NCI-H2107 (cell line): ENCODE measurements at regions not wholly inside any gene's neighbourhood (a gene's known extent, or its start where the extent isn't known, plus 50 kb on each side); places are given as distances from the start of the nearest gene placed in this dataset.
A peak's percentile ranks its signal among the peaks of the same experiment; 100 is the strongest.
"Not testable (repeated sequence)": the region's sequence is repeated elsewhere in the genome, so short reads cannot be mapped to it uniquely, and the experiment has no call there.

ENCODE experiments used
- DNase-seq: peaks from one replicate; lab custom pipeline; 2025; lab: John Stamatoyannopoulos, UW

- no peak for DNase-seq
Measured at GRCh38 chr11:15660496-15660895, 545.8 kb downstream of the INSC start.

- DNase-seq, result no peak
Measured at GRCh38 chr11:15662285-15662684, 547.6 kb downstream of the INSC start.

GRCh38 chr11:15663777-15664218 lies 549.1 kb downstream of the INSC start:
- peak; percentile 34 for DNase-seq

- DNase-seq, result no peak
Measured at GRCh38 chr11:15665368-15665871, 550.7 kb downstream of the INSC start.

- no peak for DNase-seq
Measured at GRCh38 chr11:15667127-15667725, 552.5 kb downstream of the INSC start.

- no peak for DNase-seq
Measured at GRCh38 chr11:15668718-15669117, 554.0 kb downstream of the INSC start.

DNA sequence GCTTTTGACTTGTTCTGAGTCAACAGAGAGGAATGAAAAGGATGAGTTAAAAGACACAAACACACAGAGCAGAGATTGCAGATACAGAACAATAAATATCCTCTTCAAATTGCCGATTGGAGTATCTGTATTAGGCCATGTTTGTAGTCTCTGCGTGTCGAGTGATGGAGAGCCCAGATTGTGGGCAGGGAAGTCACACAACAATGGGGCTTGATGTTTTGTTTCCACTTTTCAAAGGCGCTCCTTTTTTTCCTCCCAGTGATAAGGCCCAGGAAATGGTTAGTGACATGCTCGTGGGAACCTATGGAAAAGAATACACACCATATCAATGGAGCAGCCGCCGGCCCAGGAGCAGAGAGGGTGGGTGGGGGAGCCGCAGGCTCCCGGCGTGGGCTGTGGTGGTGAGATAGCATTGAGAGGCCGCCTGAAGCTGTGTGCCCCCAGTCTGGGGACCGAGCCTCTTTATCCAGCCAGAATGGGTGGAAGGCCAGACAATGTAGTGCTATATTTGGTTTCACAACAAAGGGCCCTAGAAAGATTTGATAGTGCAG lies 555.9 kb downstream of the INSC start:
- no peak for DNase-seq

GRCh38 chr11:15671216-15671615 lies 556.5 kb downstream of the INSC start:
- no peak for DNase-seq

- DNase-seq, result no peak
Measured at GRCh38 chr11:15672825-15673224, 558.1 kb downstream of the INSC start.

DNA sequence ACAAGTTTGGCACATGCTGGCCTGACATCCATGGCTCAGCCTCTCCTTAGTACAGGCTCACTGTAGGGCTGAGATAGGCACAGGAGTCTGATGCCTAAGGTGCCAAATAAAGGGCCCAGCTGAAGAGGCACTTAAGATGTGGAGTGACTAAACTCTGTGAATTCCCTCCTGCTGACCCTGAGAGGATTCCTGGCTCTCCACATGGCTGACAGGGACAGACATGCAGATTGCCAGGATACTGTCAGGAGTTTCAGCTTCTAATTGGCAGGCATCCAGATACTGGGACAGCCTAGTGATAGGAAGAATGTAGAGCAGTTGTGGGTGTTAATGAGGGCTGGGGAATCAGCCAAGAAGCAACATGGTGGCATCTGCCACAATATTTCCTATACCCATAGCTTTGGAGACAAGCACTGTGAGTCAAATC lies 558.7 kb downstream of the INSC start:
- no peak for DNase-seq

DNA sequence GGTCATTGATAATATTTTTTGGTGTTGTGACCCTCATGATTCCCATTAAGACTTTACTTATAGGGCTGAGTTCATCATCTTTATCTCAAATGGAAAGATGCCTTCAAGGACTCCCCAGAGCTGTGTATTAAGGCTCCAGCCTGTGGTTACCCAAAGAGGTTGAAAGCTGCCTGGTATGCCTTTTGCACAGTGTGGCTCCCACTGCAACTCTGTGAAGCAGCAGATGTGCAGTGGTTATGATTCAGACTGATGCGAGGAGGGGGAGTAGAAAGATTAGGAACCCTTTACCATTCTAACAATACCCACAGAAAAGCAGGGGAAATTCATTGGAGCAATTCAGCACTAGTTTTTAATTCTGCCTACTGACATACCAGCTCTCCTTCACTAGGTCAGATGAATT lies 560.0 kb downstream of the INSC start:
- DNase-seq, result no peak

DNA sequence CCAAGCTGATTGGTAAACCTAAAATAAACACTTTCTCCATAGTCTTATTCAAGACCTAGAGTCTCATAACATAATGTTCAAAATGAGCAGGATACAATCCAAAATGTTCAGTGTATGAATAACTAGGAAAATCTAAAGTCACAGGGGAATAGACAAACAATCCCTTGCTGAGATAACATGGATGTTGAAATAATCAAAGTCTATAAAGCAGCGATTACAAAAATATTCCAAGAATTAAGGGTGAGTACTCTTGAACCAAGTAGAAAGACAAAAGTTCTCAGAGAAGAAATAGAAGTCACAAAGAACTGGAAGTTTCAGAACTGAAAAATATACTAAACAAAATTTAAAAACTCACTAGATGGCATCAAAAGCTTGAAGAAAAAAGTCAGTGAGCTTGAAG lies 561.0 kb downstream of the INSC start:
- DNase-seq, result no peak

GRCh38 chr11:15677181-15677580 lies 562.5 kb downstream of the INSC start:
- DNase-seq, result no peak

DNA sequence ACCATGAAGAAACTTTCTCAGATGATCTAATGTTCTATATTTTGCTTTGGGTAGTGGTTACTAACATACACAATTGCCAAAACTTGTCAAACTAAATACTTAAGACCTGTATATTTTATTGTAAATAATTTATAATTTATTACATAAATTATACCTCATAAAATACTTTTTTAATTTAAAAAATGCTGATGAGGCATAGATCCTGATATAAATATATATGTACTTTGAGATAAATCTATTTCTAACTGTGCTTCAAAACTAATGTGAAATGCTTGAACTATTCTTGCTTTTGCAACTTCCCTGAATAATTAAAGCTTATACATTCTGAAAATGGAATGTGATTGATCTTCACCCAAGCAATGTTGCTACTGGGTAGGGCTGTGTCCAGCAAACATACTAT lies 568.8 kb downstream of the INSC start:
- DNase-seq, result no peak

DNA sequence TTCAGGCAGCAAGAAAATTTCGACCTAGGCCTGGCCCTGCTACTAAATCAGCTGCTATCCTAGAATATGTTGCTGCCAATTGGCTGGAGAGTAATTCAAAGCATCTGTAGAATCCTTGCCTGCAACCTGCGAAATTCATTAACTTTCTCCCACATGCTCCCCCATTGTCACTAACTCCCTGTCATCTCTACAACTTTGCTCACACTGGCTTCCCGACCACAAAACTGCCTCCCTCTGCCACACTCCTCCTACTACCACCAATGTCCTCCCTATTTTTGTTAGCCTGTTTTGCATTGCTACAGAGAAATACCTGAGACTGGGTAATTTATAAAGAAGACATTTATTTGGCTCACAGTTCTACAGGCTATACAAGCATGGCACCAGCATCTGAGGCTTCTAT lies 570.6 kb downstream of the INSC start:
- no peak for DNase-seq

DNA sequence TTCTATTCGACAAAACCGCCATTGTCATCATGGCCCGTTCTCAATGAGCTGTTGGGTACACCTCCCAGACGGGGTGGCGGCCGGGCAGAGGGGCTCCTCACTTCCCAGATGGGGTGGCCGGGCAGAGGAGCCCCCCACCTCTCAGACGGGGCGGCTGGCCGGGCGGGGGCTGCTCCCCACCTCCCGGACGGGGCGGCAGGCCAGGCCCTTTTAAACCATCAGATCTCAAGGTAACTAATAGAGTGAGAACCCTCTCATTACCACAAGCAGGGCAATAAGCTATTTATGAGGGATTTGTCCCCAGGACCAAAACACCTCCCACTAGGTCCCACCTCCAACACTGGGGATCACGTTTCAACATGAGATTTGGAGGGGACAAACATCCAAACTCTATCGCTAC lies 571.5 kb downstream of the INSC start:
- DNase-seq, result not testable (repeated sequence)

- no peak for DNase-seq
Measured at GRCh38 chr11:15687342-15687741, 572.6 kb downstream of the INSC start.

GRCh38 chr11:15688351-15688792 lies 573.6 kb downstream of the INSC start:
- no peak for DNase-seq

DNA sequence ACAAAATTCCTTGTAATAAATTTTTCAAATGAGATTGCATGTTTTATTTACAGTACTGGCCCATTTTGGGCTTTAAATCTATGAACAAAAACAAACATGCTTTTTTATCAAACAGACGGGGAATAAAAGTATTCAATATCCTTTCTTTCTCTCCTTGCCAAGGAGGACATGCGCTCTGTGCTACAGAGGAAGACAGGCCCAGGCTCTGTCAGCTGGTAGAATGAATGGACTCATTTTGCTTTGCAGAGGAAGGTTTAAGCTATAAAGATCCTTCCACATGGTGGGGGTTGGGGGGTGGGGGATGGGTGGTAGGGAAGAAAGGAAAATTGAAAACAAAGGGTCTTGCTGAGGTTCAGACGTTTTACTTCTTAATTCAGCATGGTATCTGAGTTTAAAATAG lies 575.6 kb downstream of the INSC start:
- DNase-seq, result no peak

DNA sequence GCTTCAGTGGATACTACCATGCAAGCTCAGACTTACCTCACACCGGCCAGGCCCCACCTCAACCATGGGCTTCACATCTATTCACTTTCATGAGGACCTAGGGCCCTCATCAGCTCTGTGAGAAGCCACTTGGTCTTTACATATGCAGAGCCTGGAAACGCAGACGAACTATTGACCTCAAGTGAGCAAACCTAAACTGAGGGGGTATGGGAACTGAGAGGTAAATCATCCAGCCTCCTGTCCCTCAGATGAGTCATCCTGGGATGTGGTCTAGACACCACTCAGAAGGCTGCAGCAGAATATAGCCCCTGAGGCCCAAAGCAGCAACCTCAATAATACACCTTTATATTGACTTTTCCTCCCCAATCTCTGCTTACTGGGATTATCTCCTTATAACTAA lies 578.0 kb downstream of the INSC start:
- DNase-seq, result no peak

DNA sequence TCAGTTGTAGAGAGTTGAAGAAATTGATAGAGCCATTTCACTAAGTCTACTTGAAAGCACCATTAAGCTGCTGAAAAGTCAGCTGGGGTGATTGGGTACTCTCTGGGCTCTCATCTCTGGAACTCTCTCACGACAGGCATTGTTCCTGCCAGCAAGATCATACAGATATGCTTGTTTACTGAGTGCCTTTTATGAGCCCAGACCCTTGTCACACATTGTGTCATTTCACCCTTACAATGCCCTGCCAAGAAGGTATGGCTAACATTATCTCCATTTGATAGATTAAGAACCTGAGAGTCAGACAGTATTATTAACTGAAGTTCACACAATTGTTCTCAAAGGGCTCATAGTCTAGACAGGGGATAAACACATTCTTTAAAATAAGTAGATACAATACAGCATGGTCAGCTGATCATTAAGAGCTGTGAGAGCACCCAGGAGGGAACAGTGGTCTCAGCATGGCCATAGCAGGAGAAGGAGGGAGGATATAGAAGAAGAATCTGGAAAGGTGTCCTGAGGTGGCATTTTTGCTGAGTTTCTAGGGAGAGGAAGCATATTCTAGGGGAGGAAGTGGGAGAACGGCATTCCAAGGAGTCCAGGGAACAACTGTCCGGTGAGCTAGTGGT lies 580.5 kb downstream of the INSC start:
- DNase-seq, result no peak

GRCh38 chr11:15696069-15696468 lies 581.3 kb downstream of the INSC start:
- DNase-seq, result no peak

DNA sequence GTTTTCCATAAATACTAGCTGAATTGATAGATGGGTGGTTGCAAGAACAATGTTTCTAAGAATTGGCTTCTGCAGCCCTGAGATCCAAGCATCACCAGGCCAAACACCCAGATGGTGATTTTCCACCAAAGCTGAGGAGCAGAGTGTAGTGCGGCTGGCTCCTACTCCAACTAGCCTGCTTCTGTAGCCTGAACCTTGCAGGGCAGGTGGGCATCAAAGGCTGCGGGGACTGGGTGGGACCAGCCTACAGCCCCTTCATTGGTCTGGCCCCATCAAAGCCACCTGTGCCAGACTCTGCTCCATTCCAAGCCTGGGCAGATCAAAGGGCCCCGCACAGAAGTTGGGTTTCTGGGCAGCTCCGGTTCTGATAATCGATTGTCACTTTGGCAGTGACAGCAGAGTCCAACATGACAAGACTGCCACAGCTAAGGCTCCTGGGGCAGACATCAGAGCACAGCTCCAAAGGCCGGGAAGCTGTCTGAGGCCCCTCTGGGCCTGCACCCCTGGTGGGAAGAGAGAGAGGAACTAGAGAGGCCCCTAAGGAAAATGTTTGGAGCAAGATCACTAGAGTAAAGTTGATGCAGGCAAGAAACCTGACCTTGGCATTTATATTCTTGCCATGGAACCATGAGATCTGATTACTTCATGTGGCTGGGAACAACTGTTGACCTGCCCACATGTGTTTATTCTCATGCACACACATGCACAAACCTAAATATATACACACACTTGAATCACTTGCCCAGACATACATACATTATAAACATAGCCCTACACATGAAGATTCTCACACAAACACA lies 582.9 kb downstream of the INSC start:
- no peak for DNase-seq
